ENCODE measurements at regions not wholly inside any gene's neighbourhood (a gene's known extent, or its start where the extent isn't known, plus 50 kb on each side); places are given as distances from the start of the nearest gene placed in this dataset.

- no peak for DNase-seq
These were observed 118.2 kb downstream of the HSD17B3 start for GRCh38 chr9:96183751-96184150.

GRCh38 chr9:96178153-96178552 lies 123.8 kb downstream of the HSD17B3 start:
- no peak for DNase-seq

- DNase-seq: no peak
These were observed 124.3 kb downstream of the HSD17B3 start for GRCh38 chr9:96177719-96178028.

GRCh38 chr9:96177005-96177718 lies 124.8 kb downstream of the HSD17B3 start:
- DNase-seq: no peak

GRCh38 chr9:96175796-96176195 lies 126.2 kb downstream of the HSD17B3 start:
- no peak for DNase-seq

GRCh38 chr9:96175001-96175400 lies 127.0 kb downstream of the HSD17B3 start:
- no peak for DNase-seq

- DNase-seq: no peak
These were observed 127.6 kb downstream of the HSD17B3 start for GRCh38 chr9:96174371-96174770.

GRCh38 chr9:96173640-96174039 lies 128.3 kb downstream of the HSD17B3 start:
- DNase-seq: no peak

- DNase-seq: no peak
These were observed 129.2 kb downstream of the HSD17B3 start for GRCh38 chr9:96172797-96173196.

GRCh38 chr9:96171728-96172127 lies 130.2 kb downstream of the HSD17B3 start:
- no peak for DNase-seq

- DNase-seq: no peak
These were observed 132.1 kb downstream of the HSD17B3 start for GRCh38 chr9:96169901-96170300.

- DNase-seq: no peak
These were observed 132.5 kb downstream of the HSD17B3 start for GRCh38 chr9:96169484-96169883.

- no peak for DNase-seq
These were observed 133.1 kb downstream of the HSD17B3 start for GRCh38 chr9:96168882-96169281.

- DNase-seq: no peak
These were observed 135.0 kb downstream of the HSD17B3 start for GRCh38 chr9:96167011-96167410.

- DNase-seq: no peak
These were observed 137.7 kb downstream of the HSD17B3 start for GRCh38 chr9:96164268-96164683.

- DNase-seq: no peak
These were observed 138.3 kb downstream of the HSD17B3 start for GRCh38 chr9:96163712-96164111.

- DNase-seq: no peak
These were observed 138.8 kb downstream of the HSD17B3 start for GRCh38 chr9:96163161-96163560.

GRCh38 chr9:96161819-96162218 lies 140.2 kb downstream of the HSD17B3 start:
- no peak for DNase-seq

- DNase-seq: no peak
These were observed 141.1 kb downstream of the HSD17B3 start for GRCh38 chr9:96160866-96161265.

- no peak for DNase-seq
These were observed 141.8 kb downstream of the HSD17B3 start for GRCh38 chr9:96160168-96160567.

GRCh38 chr9:96159596-96159995 lies 142.4 kb downstream of the HSD17B3 start:
- DNase-seq: no peak

GRCh38 chr9:96158909-96159575 lies 142.9 kb downstream of the HSD17B3 start:
- DNase-seq: no peak

- DNase-seq: no peak
These were observed 143.8 kb downstream of the HSD17B3 start for GRCh38 chr9:96158147-96158546.

- no peak for DNase-seq
These were observed 144.3 kb downstream of the HSD17B3 start for GRCh38 chr9:96157675-96158074.

Data from activated naive CD4-positive, alpha-beta T cell treated with Interleukin-2 at 50 U/mL for 16 hours (primary cell).